ENCODE measurements at regions not wholly inside any gene's neighbourhood (a gene's known extent, or its start where the extent isn't known, plus 50 kb on each side); places are given as distances from the start of the nearest gene placed in this dataset.

DNA sequence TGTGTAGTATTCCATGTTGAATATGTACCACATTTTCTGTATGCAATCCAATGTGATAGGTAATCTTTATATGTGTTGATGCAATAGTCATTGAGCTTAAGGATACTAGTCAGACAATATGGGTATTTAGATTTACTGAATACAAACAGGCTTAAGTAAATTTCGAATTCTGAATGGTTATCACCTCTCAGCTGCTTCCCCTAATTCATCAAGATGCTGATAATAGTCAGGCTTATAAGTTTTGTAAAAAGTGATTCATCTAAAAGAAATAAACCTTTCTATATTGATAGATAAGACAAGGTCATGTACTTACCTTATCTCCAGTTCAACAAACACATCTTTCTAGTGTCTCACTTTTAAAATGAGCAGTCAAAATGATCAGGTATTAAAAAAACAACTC is 205.5 kb downstream of the CASP12 start:
- TF ChIP-seq TCF12 (IDR thresholded peaks at IDR 0.05; ENCODE audit: low read depth) (no peak), USF1 (IDR thresholded peaks at IDR 0.05) (no peak), CEBPB (IDR thresholded peaks at IDR 0.05) (no peak), RAD21 (IDR thresholded peaks at IDR 0.05; ENCODE audit: low read depth) (no peak), YY1 (IDR thresholded peaks at IDR 0.05; ENCODE audit: low read depth) (no peak)
